Epidermal melanocyte (primary cell): ENCODE measurements at regions not wholly inside any gene's neighbourhood (a gene's known extent, or its start where the extent isn't known, plus 50 kb on each side); places are given as distances from the start of the nearest gene placed in this dataset.
"Not testable (repeated sequence)": the region's sequence is repeated elsewhere in the genome, so short reads cannot be mapped to it uniquely, and the experiment has no call there.

Experiments
- DNase-seq: peaks from one replicate; pipeline ENCODE4 v3.0.0; 2011; ENCODE audit warnings: low spot score; ENCODE audit not compliant: insufficient read length

DNA sequence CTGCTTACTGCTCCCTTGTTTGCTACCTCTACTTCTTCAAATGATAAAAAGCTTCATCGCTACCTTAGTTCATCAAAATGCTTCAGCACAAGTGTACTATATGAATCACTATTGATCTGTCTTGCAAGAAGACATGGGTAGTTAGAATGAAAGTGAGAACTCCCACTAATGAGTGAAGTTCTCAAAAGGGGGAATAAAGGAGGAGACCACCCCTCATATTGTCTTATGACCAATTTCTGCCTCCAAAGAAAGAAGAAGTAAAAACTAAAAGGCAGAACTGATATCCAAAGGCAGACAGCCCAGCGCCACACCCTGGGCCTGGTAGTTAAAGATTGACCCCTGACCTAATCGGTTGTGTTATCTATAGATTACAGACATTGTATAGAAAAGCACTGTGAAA, 63.4 kb upstream of the RAP1B start:
- DNase-seq = not testable (repeated sequence)

DNA sequence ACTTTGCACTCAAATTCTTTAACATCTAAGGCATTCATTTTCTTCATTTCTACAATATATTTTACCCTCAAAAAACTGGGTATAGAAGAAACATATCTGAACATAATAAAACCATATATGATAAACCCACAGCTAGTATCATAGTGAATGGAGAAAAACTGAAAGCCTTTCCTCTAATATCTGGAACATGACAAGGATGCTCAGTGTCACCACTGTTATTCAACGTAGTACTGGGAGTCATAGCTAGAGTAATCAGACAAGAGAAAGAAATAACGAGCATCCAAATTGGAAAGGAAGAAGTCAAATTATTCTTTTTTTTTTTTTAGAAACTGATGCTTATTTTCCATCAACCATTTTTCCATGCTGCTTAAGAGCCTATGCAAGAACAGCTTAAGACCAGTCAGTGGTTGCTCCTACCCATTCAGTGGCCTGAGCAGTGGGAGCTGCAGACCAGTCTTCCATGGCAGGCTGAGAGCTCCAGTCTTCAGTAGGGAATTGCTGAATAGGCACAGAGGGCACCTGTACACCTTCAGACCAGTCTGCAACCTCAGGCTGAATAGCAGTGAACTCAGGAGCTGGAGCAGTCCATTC, 58.0 kb upstream of the RAP1B start:
- DNase-seq = not testable (repeated sequence)

DNA sequence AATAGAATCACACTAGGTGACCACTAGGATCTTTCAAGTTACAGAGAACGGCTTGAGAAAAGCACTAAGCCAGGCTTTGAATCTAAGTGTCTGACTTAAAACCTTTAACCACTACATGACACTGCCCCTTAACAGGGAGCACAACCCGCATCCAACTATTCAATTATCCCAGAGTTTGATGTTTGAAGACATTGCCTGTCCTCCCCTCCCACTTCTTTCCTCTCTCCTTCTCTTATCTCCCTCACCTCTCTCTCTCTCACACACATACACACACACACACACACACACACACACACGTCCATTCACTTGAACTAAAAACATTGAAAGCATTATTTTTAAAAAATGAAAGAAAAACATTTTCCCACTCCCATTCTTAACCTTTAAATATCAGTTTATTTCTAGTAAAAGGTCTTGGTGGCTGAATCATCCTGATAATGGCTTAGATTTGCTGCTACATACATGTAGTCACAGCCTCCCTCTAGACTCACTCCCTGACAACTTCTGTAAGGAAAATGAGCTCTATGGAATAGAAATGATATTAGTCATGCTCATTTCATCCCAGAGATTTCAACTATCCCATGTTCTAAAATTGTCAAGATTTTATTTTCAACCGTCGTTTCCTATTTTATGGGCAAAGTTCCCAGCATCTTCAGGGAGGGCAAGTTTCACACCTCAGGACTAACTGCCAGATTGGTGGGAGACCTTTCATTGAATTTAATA, 53.5 kb upstream of the RAP1B start:
- DNase-seq = no peak

DNA sequence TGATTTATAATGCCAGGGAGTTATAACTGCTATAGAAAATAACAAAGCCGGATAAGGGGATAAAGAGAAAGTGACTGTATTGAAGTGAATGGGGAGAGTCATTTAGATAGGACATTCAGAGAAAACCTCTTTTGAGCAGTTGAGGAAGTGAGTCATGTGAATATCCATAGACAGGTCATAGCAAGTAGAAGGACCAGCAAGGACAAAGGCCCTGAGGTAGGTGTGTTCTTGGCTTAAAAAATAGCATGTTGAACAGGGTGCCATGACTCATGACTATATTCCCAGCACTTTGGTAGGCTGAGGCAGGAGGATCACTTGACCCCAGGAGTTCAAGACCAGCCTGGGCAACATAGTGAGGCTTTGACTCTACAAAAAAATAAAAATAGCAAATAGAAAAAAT, 51.5 kb upstream of the RAP1B start:
- DNase-seq = no peak

- DNase-seq = no peak
Measured at GRCh38 chr12:68559984-68560850, 50.5 kb upstream of the RAP1B start.

DNA sequence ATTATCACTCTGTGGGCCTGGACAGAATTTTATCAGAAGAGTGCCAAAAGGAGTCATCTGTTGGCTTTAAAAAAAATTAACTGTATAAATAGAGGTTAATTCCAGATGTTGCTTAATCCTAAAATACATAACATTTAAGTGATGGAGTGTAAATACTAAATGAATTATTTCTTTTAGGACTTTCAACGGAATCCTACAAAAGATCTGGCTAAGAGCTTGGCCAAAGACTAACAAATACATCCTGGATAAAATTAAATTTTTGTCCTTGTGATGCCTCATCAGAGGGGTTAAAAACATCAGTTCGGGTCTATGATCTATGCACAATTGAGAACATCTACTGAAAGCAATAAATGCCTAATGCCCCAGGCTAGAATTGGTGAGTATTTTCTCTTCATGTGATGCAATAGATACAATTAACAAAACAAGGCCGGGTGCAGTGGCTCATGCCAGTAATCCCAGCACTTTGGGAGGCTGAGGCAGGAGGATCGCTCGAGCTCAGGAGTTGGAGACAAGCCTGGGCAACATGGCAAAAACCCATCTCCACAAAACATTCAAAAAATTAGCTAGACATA, 49.8 kb upstream of the RAP1B start:
- DNase-seq = no peak
